Right atrium auricular region (tissue), 2 donors: ENCODE measurements at regions not wholly inside any gene's neighbourhood (a gene's known extent, or its start where the extent isn't known, plus 50 kb on each side); places are given as distances from the start of the nearest gene placed in this dataset.
"Not testable (repeated sequence)": the region's sequence is repeated elsewhere in the genome, so short reads cannot be mapped to it uniquely, and the experiment has no call there.

Experiments
- DNase-seq: peaks from one replicate; pipeline ENCODE4 v3.0.0-alpha.2; 2019; ENCODE audit warnings: low spot score
- H3K27ac ChIP-seq, 2 donors: fragments of 200-600 bp; sonication (generic); 1 replicate in 1 of 2; 2 replicates in 1 of 2; pipeline ENCODE4 v1.5.1; 2016 to 2019
- H3K27me3 ChIP-seq, 2 donors: fragments of 200-600 bp; sonication (generic); one replicate each; pipeline versions ENCODE4 v1.5.1 to v1.6.0; 2017 to 2019
- H3K36me3 ChIP-seq: fragments of 200-600 bp; sonication (generic); one replicate; pipeline ENCODE4 v1.5.1; 2016
- H3K4me1 ChIP-seq, 2 donors: fragments of 200-600 bp; sonication (generic); one replicate each; pipeline versions ENCODE4 v1.5.1 to v1.6.0; 2017 to 2019
- H3K4me3 ChIP-seq, 2 donors: fragments of 200-600 bp; sonication (generic); 1 replicate in 1 of 2; 2 replicates in 1 of 2; pipeline ENCODE4 v1.5.1; 2017 to 2019; ENCODE audit warnings: mild to moderate bottlenecking in 1 of 2, moderate library complexity in 1 of 2
- H3K9me3 ChIP-seq, 2 donors: fragments of 200-600 bp; sonication (generic); one replicate each; pipeline ENCODE4 v1.5.1; 2019
- CTCF ChIP-seq, 2 donors: fragments of 200-600 bp; sonication (generic); IDR thresholded peaks; one replicate each; pipeline ENCODE4 v1.5.1; 2019; ENCODE audit warnings: antibody characterized with exemption in 2 of 2

- H3K27ac ChIP-seq = no peak overlapping the region
- no peaks in the 10 kb centered on the region for H3K4me1 ChIP-seq
- no peak for DNase-seq
- H3K27me3 ChIP-seq = no peaks in the 10 kb centered on the region
- no peak overlapping the region for H3K4me3 ChIP-seq
- no peaks in the 10 kb centered on the region for H3K9me3 ChIP-seq
- H3K36me3 ChIP-seq = no peaks in the 10 kb centered on the region
- TF ChIP-seq CTCF (IDR thresholded peaks at IDR 0.05) = no peak
These were observed 61.3 kb upstream of the WAC start for GRCh38 chr10:28471652-28472050.

- no peaks in the 10 kb centered on the region for H3K9me3 ChIP-seq
- peaks cover 0 to 3% of the 10 kb centered on the region in 2 donors for H3K4me1 ChIP-seq
- no peaks in the 10 kb centered on the region for H3K36me3 ChIP-seq
- no peaks in the 10 kb centered on the region for H3K27me3 ChIP-seq
- no peak for DNase-seq
- H3K4me3 ChIP-seq = no peak overlapping the region
- TF ChIP-seq CTCF (IDR thresholded peaks at IDR 0.05) = no peak
- no peak overlapping the region for H3K27ac ChIP-seq
These were observed 54.3 kb upstream of the WAC start for GRCh38 chr10:28478646-28479045.

- TF ChIP-seq CTCF (IDR thresholded peaks at IDR 0.05) = no peak
- DNase-seq = no peak
- Histone ChIP-seq H3K27me3 (no peaks in the 10 kb centered on the region), H3K4me1 (peaks cover 0 to 3% of the 10 kb centered on the region in 2 donors), H3K27ac (no peak overlapping the region), H3K4me3 (no peak overlapping the region), H3K9me3 (no peaks in the 10 kb centered on the region), H3K36me3 (no peaks in the 10 kb centered on the region)
These were observed 53.5 kb upstream of the WAC start for GRCh38 chr10:28479425-28479865.

GRCh38 chr10:28479927-28480627 lies 52.8 kb upstream of the WAC start:
- H3K27me3 ChIP-seq = no peaks in the 10 kb centered on the region
- no peaks in the 10 kb centered on the region for H3K9me3 ChIP-seq
- no peak overlapping the region for H3K27ac ChIP-seq
- no peak for DNase-seq
- TF ChIP-seq CTCF (IDR thresholded peaks at IDR 0.05) = no peak
- no peak overlapping the region for H3K4me3 ChIP-seq
- no peaks in the 10 kb centered on the region for H3K36me3 ChIP-seq
- H3K4me1 ChIP-seq = peaks cover 0 to 3% of the 10 kb centered on the region in 2 donors

GRCh38 chr10:28480628-28480965 lies 52.3 kb upstream of the WAC start:
- TF ChIP-seq CTCF (IDR thresholded peaks at IDR 0.05) = no peak
- DNase-seq = no peak

GRCh38 chr10:28481346-28481745 lies 51.6 kb upstream of the WAC start:
- DNase-seq, H3K27me3 ChIP-seq, H3K36me3 ChIP-seq, H3K4me3 ChIP-seq, H3K4me1 ChIP-seq, H3K9me3 ChIP-seq, H3K27ac ChIP-seq: not testable (repeated sequence)

More at GRCh38 chr10:28480628-28480965, 52.3 kb upstream of the WAC start:
- no peaks in the 10 kb centered on the region for H3K27me3 ChIP-seq
- H3K27ac ChIP-seq = no peak overlapping the region
- H3K9me3 ChIP-seq = no peaks in the 10 kb centered on the region
- H3K4me3 ChIP-seq = no peak overlapping the region
- no peaks in the 10 kb centered on the region for H3K36me3 ChIP-seq
- peaks cover 0 to 3% of the 10 kb centered on the region in 2 donors for H3K4me1 ChIP-seq
